Right lobe of liver (tissue), 4 donors: ENCODE measurements at regions not wholly inside any gene's neighbourhood (a gene's known extent, or its start where the extent isn't known, plus 50 kb on each side); places are given as distances from the start of the nearest gene placed in this dataset.

ENCODE experiments used
- POLR2A ChIP-seq: fragments of 450-650 bp; IDR thresholded peaks from one replicate; pipeline ENCODE4 v1.6.1; 2017; ENCODE audit warnings: antibody characterized with exemption, mild to moderate bottlenecking
- TF ChIP-seq, protein P1 (sequence below), 4 donors: fragments of 200-600 bp in 3 of 4; fragments of 450-650 bp in 1 of 4; IDR thresholded peaks; one replicate each; pipeline versions ENCODE4 v1.5.1 to v1.8.0; 2016 to 2022; ENCODE audit warnings: antibody characterized with exemption in 4 of 4, mild to moderate bottlenecking in 2 of 4
- donor health status: DM: no; HTN: no; CAD: no.
- donor health status: DM: no; HTN: no; CAD: no.
- donor health status: DM: no; HTN: yes; CAD: no.

DNA sequence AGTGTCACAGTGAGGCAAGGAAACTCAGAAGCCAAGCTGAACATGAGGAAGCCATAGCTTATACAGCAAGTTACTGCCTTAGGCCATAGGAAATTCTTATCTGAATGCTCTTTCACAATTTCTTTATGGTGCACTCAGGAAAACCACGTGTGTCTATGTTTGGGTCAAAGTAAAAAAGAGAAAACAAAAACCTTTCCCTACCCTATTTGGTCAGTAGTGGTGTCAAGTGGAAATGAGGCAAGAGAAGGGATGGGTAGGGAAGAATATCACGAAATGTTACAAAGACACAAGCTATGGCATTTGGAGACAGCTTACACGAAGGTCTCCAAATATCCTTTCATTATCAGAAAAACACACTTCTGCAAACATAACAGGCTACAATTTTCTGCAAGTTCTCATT, 83.4 kb upstream of the INPP4B start:
- TF ChIP-seq, protein P1, sequence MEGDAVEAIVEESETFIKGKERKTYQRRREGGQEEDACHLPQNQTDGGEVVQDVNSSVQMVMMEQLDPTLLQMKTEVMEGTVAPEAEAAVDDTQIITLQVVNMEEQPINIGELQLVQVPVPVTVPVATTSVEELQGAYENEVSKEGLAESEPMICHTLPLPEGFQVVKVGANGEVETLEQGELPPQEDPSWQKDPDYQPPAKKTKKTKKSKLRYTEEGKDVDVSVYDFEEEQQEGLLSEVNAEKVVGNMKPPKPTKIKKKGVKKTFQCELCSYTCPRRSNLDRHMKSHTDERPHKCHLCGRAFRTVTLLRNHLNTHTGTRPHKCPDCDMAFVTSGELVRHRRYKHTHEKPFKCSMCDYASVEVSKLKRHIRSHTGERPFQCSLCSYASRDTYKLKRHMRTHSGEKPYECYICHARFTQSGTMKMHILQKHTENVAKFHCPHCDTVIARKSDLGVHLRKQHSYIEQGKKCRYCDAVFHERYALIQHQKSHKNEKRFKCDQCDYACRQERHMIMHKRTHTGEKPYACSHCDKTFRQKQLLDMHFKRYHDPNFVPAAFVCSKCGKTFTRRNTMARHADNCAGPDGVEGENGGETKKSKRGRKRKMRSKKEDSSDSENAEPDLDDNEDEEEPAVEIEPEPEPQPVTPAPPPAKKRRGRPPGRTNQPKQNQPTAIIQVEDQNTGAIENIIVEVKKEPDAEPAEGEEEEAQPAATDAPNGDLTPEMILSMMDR (IDR thresholded peaks at IDR 0.05) = no peak
- TF ChIP-seq POLR2A = no peak
